Smooth muscle cell (in vitro differentiated cells): ENCODE measurements at regions not wholly inside any gene's neighbourhood (a gene's known extent, or its start where the extent isn't known, plus 50 kb on each side); places are given as distances from the start of the nearest gene placed in this dataset.
A peak's percentile ranks its signal among the peaks of the same experiment; 100 is the strongest.

Experiments used
- DNase-seq: peaks from one replicate; lab custom pipeline; 2025; ENCODE audit not compliant: unreplicated experiment; lab: John Stamatoyannopoulos, UW
- H2AFZ ChIP-seq: fragments of 200-600 bp; sonication (generic); 2 replicates; pipeline ENCODE4 v1.6.0; 2016; ENCODE audit warnings: antibody characterized with exemption, low read depth, mild to moderate bottlenecking
- H3F3A ChIP-seq: fragments of 200-600 bp; sonication (generic); 2 replicates; pipeline ENCODE4 v1.6.0; 2017; ENCODE audit warnings: antibody characterized with exemption, low read depth
- H3K27ac ChIP-seq: fragments of 200-600 bp; sonication (generic); 2 replicates; pipeline ENCODE4 v1.5.1; 2016; ENCODE audit warnings: low read depth, mild to moderate bottlenecking
- H3K27me3 ChIP-seq: fragments of 200-600 bp; sonication (generic); 2 replicates; pipeline ENCODE4 v1.6.1; 2016; ENCODE audit warnings: low read depth, mild to moderate bottlenecking
- H3K36me3 ChIP-seq: fragments of 200-600 bp; sonication (generic); 2 replicates; pipeline ENCODE4 v1.5.1; 2016; ENCODE audit warnings: low read depth
- H3K4me1 ChIP-seq: fragments of 200-600 bp; sonication (generic); 2 replicates; pipeline ENCODE4 v1.5.1; 2016; ENCODE audit warnings: low read depth
- H3K4me2 ChIP-seq: fragments of 200-600 bp; sonication (generic); 2 replicates; pipeline ENCODE4 v1.6.0; 2016; ENCODE audit warnings: mild to moderate bottlenecking
- H3K4me3 ChIP-seq: fragments of 200-600 bp; sonication (generic); 2 replicates; pipeline ENCODE4 v1.5.1; 2016; ENCODE audit warnings: mild to moderate bottlenecking
- H3K79me2 ChIP-seq: fragments of 200-600 bp; sonication (generic); 2 replicates; pipeline ENCODE4 v1.6.0; 2016; ENCODE audit warnings: low read depth, mild to moderate bottlenecking
- H3K9ac ChIP-seq: fragments of 200-600 bp; sonication (generic); 2 replicates; pipeline ENCODE4 v1.6.0; 2016; ENCODE audit warnings: low read depth
- H3K9me3 ChIP-seq: fragments of 200-600 bp; sonication (generic); replicated peaks from 2 replicates; pipeline ENCODE4 v1.5.1; 2016; ENCODE audit warnings: low read depth
- H4K20me1 ChIP-seq: fragments of 200-600 bp; sonication (generic); 2 replicates; pipeline ENCODE4 v1.6.0; 2016; ENCODE audit warnings: low read depth
- CTCF ChIP-seq: fragments of 200-600 bp; sonication (generic); IDR thresholded peaks from 2 replicates; pipeline ENCODE4 v1.5.1; 2017; ENCODE audit warnings: borderline replicate concordance, mild to moderate bottlenecking, antibody characterized with exemption; ENCODE audit not compliant: insufficient read depth, poor library complexity, severe bottlenecking
- WGBS: methylation state at CpG from one replicate; pipeline ENCODE4 v1.1.7; 2016; ENCODE audit warnings: low lambda C conversion rate; 5-methylcytosine and 5-hydroxymethylcytosine counted together

- WGBS = 96% methylated on average over 3 of the region's 3 CpGs
- no peaks in the 10 kb centered on the region for H3K27me3 ChIP-seq
- no peak overlapping the region for H3K4me3 ChIP-seq
- H3K9ac ChIP-seq = no peak overlapping the region
- H3K36me3 ChIP-seq = no peaks in the 10 kb centered on the region
- H2AFZ ChIP-seq = no peak overlapping the region
- no peak for TF ChIP-seq CTCF
- H3F3A ChIP-seq = no peaks in the 10 kb centered on the region
- no peaks in the 10 kb centered on the region for H3K9me3 ChIP-seq
- H4K20me1 ChIP-seq = no peaks in the 10 kb centered on the region
- DNase-seq = no peak
- no peaks in the 10 kb centered on the region for H3K79me2 ChIP-seq
- no peak overlapping the region for H3K4me2 ChIP-seq
- H3K4me1 ChIP-seq = no peaks in the 10 kb centered on the region
- H3K27ac ChIP-seq = no peak overlapping the region
These were observed 1844.6 kb upstream of the PIK3C3 start for GRCh38 chr18:40110455-40110854.

- H3K79me2 ChIP-seq = no peaks in the 10 kb centered on the region
- no peaks in the 10 kb centered on the region for H3K4me1 ChIP-seq
- no peak for TF ChIP-seq CTCF
- no peaks in the 10 kb centered on the region for H3K27me3 ChIP-seq
- H4K20me1 ChIP-seq = no peaks in the 10 kb centered on the region
- no peak overlapping the region for H3K4me2 ChIP-seq
- DNase-seq = no peak
- H3K36me3 ChIP-seq = no peaks in the 10 kb centered on the region
- peak overlapping the region; percentile 68 for H2AFZ ChIP-seq
- no peaks in the 10 kb centered on the region for H3F3A ChIP-seq
- WGBS = 24% methylated on average over 2 of the region's 2 CpGs
- no peak overlapping the region for H3K9ac ChIP-seq
- H3K4me3 ChIP-seq = no peak overlapping the region
- H3K9me3 ChIP-seq = no peaks in the 10 kb centered on the region
- no peak overlapping the region for H3K27ac ChIP-seq
These were observed 1845.6 kb upstream of the PIK3C3 start for GRCh38 chr18:40109252-40110049.

- Histone ChIP-seq H4K20me1 (no peaks in the 10 kb centered on the region), H3K79me2 (no peaks in the 10 kb centered on the region), H3F3A (no peaks in the 10 kb centered on the region), H3K9me3 (no peaks in the 10 kb centered on the region), H3K27me3 (no peaks in the 10 kb centered on the region), H2AFZ (peak overlapping the region; percentile 68), H3K27ac (no peak overlapping the region), H3K4me3 (no peak overlapping the region), H3K4me2 (no peak overlapping the region), H3K9ac (no peak overlapping the region), H3K4me1 (no peaks in the 10 kb centered on the region), H3K36me3 (no peaks in the 10 kb centered on the region)
- 58% methylated on average over 5 of the region's 5 CpGs for WGBS
- no peak for TF ChIP-seq CTCF
- no peak for DNase-seq
These were observed 1846.4 kb upstream of the PIK3C3 start for GRCh38 chr18:40108596-40108995.

- H3K79me2 ChIP-seq = no peaks in the 10 kb centered on the region
- H3K9me3 ChIP-seq = no peaks in the 10 kb centered on the region
- no peak overlapping the region for H3K4me3 ChIP-seq
- H3K4me1 ChIP-seq = no peaks in the 10 kb centered on the region
- no peak overlapping the region for H3K27ac ChIP-seq
- no peaks in the 10 kb centered on the region for H3F3A ChIP-seq
- no peak overlapping the region for H2AFZ ChIP-seq
- H3K9ac ChIP-seq = no peak overlapping the region
- TF ChIP-seq CTCF = no peak
- no peaks in the 10 kb centered on the region for H4K20me1 ChIP-seq
- DNase-seq = no peak
- no peaks in the 10 kb centered on the region for H3K36me3 ChIP-seq
- no peaks in the 10 kb centered on the region for H3K27me3 ChIP-seq
- no peak overlapping the region for H3K4me2 ChIP-seq
These were observed 1852.1 kb upstream of the PIK3C3 start for GRCh38 chr18:40102903-40103302.
